K562 (cell line): ENCODE measurements at regions not wholly inside any gene's neighbourhood (a gene's known extent, or its start where the extent isn't known, plus 50 kb on each side); places are given as distances from the start of the nearest gene placed in this dataset.

Experiments used
- ATAC-seq: fragments of 200-7000 bp; cut with Tn5 transposase; 3 replicates; pipeline ENCODE4 v1.9.1; 2020; ENCODE audit warnings: moderate library complexity
- BruUV-seq: library from RNA; stranded (reverse); fragments of 400-500 nt; replicated peaks from 2 replicates; lab custom pipeline; 2021; lab: Mats Ljungman, UMichigan
- CTCF ChIA-PET: fragments of 300-600 bp; formaldehyde crosslinking; extraction: SDS; loops from one replicate; lab custom pipeline; 2021; ENCODE audit warnings: low intra/inter-chr PET ratio; lab: Yijun Ruan, JAX
- POLR2A ChIA-PET: fragments of 300-600, 350-650 bp; sonication (Branson Sonifier 250); formaldehyde crosslinking; extraction: SDS; loops from one replicate; lab custom pipeline; 2021; ENCODE audit warnings: antibody characterized with exemption, inconsistent platforms; lab: Yijun Ruan, JAX
- DNase-seq, 4 experiments: peaks; one replicate each; pipeline versions ENCODE4 v3.0.0 to v3.0.0-alpha.2; 2011 to 2018; ENCODE audit warnings: low spot score in 3 of 4, mixed read lengths in 3 of 4; ENCODE audit errors: extremely low read depth in 1 of 4
- FAIRE-seq: peaks from 2 replicates; lab custom pipeline; 2011; peaks lifted over from hg19 to GRCh38; lab: Jason Lieb, UNC
- H2AFZ ChIP-seq: 2 replicates; pipeline ENCODE4 v1.6.0; 2011; ENCODE audit warnings: low read depth, low read length, control low read depth, inconsistent platforms
- H3K27ac ChIP-seq: fragments of 200-600 bp; 3 replicates; pipeline ENCODE4 v1.8.0; 2011; ENCODE audit warnings: low read depth, mild to moderate bottlenecking, control low read depth, inconsistent platforms, low read length, moderate library complexity, mixed read lengths; ENCODE audit errors: extremely low read depth
- H3K27me3 ChIP-seq, 2 experiments: fragments of 300-600 bp in 1 of 2; 2 replicates in 1 of 2; 3 replicates in 1 of 2; pipeline versions ENCODE4 v1.6.0 to v1.8.0; 2011; ENCODE audit warnings: inconsistent platforms in 2 of 2, low read length in 2 of 2, mild to moderate bottlenecking in 1 of 2, mixed read lengths in 1 of 2, moderate library complexity in 1 of 2; ENCODE audit not compliant: control insufficient read depth in 2 of 2, insufficient read depth in 2 of 2
- H3K36me3 ChIP-seq: fragments of 300-600 bp; 3 replicates; pipeline ENCODE4 v1.8.0; 2011; ENCODE audit warnings: mild to moderate bottlenecking, low read length, inconsistent platforms; ENCODE audit not compliant: control insufficient read depth, insufficient read depth
- H3K4me1 ChIP-seq, 2 experiments: fragments of 200-600 bp in 1 of 2; replicated peaks in 1 of 2; 2 replicates in 1 of 2; 3 replicates in 1 of 2; pipeline versions ENCODE4 v1.5.1 to v1.8.0; 2011; ENCODE audit warnings: inconsistent platforms in 2 of 2, low read length in 2 of 2, mild to moderate bottlenecking in 1 of 2, mixed read lengths in 1 of 2, moderate library complexity in 1 of 2; ENCODE audit not compliant: control insufficient read depth in 2 of 2, insufficient read depth in 2 of 2
- H3K4me2 ChIP-seq: 2 replicates; pipeline ENCODE4 v1.6.1; 2011; ENCODE audit warnings: low read length, control low read depth, inconsistent platforms, mixed read lengths; ENCODE audit not compliant: insufficient read depth
- H3K4me3 ChIP-seq: fragments of 200-600 bp; sonication (generic), shearing (Covaris generic); 2 replicates; pipeline ENCODE4 v1.5.1; 2016; ENCODE audit warnings: control low read depth, inconsistent platforms
- H3K79me2 ChIP-seq: fragments of 200-600 bp; 3 replicates; pipeline ENCODE4 v1.8.0; 2011; ENCODE audit warnings: low read length, inconsistent platforms; ENCODE audit not compliant: control insufficient read depth, insufficient read depth
- H3K9ac ChIP-seq, 2 experiments: 2 replicates each; pipeline versions ENCODE4 v1.6.0 to v1.6.1; 2011; ENCODE audit warnings: low read depth in 2 of 2, low read length in 2 of 2, control low read depth in 1 of 2, inconsistent platforms in 1 of 2, mild to moderate bottlenecking in 1 of 2, mixed read lengths in 1 of 2; ENCODE audit not compliant: insufficient read depth in 1 of 2
- H3K9me1 ChIP-seq: one replicate; pipeline ENCODE4 v1.6.0; 2011; ENCODE audit warnings: inconsistent platforms, mild to moderate bottlenecking, low read length, moderate library complexity; ENCODE audit not compliant: control insufficient read depth, insufficient read depth
- H3K9me3 ChIP-seq: replicated peaks from 2 replicates; pipeline ENCODE4 v1.5.1; 2011; ENCODE audit warnings: low read depth, low read length, inconsistent platforms; ENCODE audit not compliant: control insufficient read depth, insufficient read depth
- H4K20me1 ChIP-seq: replicated peaks from 2 replicates; pipeline ENCODE4 v1.6.1; 2011; ENCODE audit warnings: low read length, inconsistent platforms, mixed read lengths; ENCODE audit not compliant: control insufficient read depth, insufficient read depth
- BDP1 ChIP-seq: IDR thresholded peaks from 3 replicates; pipeline ENCODE4 v1.6.1; 2011; ENCODE audit not compliant: insufficient read length, insufficient read depth
- CHD2 ChIP-seq: IDR thresholded peaks from 2 replicates; pipeline ENCODE4 v1.6.1; 2011; ENCODE audit warnings: low read depth, low read length
- DACH1 ChIP-seq: fragments of 450-650 bp; IDR thresholded peaks from 2 replicates; pipeline ENCODE4 v1.6.1; 2018; ENCODE audit not compliant: partially characterized antibody
- FOXP1 ChIP-seq: sonication (generic); formaldehyde crosslinking; IDR thresholded peaks from 2 replicates; pipeline ENCODE4 v1.8.0; 2022; ENCODE audit warnings: mild to moderate bottlenecking, missing genetic modification reagents
- LARP7 ChIP-seq: fragments of 450-650 bp; IDR thresholded peaks from 2 replicates; pipeline ENCODE4 v1.6.1; 2016
- NR4A1 ChIP-seq, 2 experiments: fragments of 250-450 bp in 1 of 2; fragments of 450-650 bp in 1 of 2; sonication (Bioruptor Pico) in 1 of 2; IDR thresholded peaks; 2 replicates each; pipeline versions ENCODE4 v1.4.0 to v1.6.1; 2016 to 2020; ENCODE audit warnings: mild to moderate bottlenecking in 2 of 2, missing compliant biosample characterization in 1 of 2, missing genetic modification characterization in 1 of 2, moderate library complexity in 1 of 2
- TSHZ1 ChIP-seq: fragments of 250-450 bp; sonication (Bioruptor Pico); IDR thresholded peaks from 2 replicates; pipeline ENCODE4 v1.4.0; 2020; ENCODE audit warnings: mild to moderate bottlenecking, moderate library complexity
- ZNF707 ChIP-seq: fragments of 250-450 bp; sonication (Bioruptor Pico); conservative IDR thresholded peaks from 2 replicates; pipeline ENCODE4 v1.8.0; 2022; ENCODE audit warnings: inconsistent platforms, mild to moderate bottlenecking, moderate library complexity
- in situ Hi-C: fragments of 300-500 bp; cut with MboI; formaldehyde crosslinking; loops from 4 replicates; pipeline ENCODE4 v1.15.0; 2018; ENCODE audit warnings: inconsistent platforms, mixed read lengths
- intact Hi-C: fragments of 100-400 bp; cut with micrococcal nuclease; formaldehyde crosslinking; loops from 2 replicates; pipeline ENCODE4 v1.14.2; 2022
- TF ChIP-seq, protein P1 (sequence below): sonication (generic); formaldehyde crosslinking; IDR thresholded peaks from 2 replicates; pipeline ENCODE4 v1.8.0; 2022; ENCODE audit warnings: mild to moderate bottlenecking, missing genetic modification reagents, borderline replicate concordance
- TF ChIP-seq, protein P2 (sequence below): fragments of 450-650 bp; IDR thresholded peaks from 2 replicates; pipeline ENCODE4 v1.6.1; 2016; ENCODE audit warnings: borderline replicate concordance
- TF ChIP-seq, protein P3 (sequence below): fragments of 450-650 bp; IDR thresholded peaks from 2 replicates; pipeline ENCODE4 v1.6.1; 2016; ENCODE audit warnings: low read depth, mild to moderate bottlenecking, moderate library complexity

GRCh38 chr3:148466980-148467740, 230.5 kb upstream of the AGTR1 start:
- Histone ChIP-seq H3K9ac (no peak overlapping the region), H3K9me3 (no peaks in the 10 kb centered on the region), H3K79me2 (no peaks in the 10 kb centered on the region), H3K4me3 (no peak overlapping the region), H4K20me1 (no peaks in the 10 kb centered on the region), H3K27ac (no peak overlapping the region), H3K4me1 (no peaks in the 10 kb centered on the region), H3K27me3 (no peaks in the 10 kb centered on the region), H3K9me1 (no peaks in the 10 kb centered on the region), H3K4me2 (no peak overlapping the region), H2AFZ (no peak overlapping the region), H3K36me3 (no peaks in the 10 kb centered on the region)
- no peak for ATAC-seq
- ChIA-PET CTCF (no interaction called here), POLR2A (no interaction called here)
- TF ChIP-seq, protein P1, sequence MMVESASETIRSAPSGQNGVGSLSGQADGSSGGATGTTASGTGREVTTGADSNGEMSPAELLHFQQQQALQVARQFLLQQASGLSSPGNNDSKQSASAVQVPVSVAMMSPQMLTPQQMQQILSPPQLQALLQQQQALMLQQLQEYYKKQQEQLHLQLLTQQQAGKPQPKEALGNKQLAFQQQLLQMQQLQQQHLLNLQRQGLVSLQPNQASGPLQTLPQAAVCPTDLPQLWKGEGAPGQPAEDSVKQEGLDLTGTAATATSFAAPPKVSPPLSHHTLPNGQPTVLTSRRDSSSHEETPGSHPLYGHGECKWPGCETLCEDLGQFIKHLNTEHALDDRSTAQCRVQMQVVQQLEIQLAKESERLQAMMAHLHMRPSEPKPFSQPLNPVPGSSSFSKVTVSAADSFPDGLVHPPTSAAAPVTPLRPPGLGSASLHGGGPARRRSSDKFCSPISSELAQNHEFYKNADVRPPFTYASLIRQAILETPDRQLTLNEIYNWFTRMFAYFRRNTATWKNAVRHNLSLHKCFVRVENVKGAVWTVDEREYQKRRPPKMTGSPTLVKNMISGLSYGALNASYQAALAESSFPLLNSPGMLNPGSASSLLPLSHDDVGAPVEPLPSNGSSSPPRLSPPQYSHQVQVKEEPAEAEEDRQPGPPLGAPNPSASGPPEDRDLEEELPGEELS, result no peak
- TF ChIP-seq FOXP1 (CRISPR knock-in tag), result no peak
- TF ChIP-seq NR4A1 (CRISPR knock-in tag; IDR thresholded peaks at IDR 0.05), result no peak
- no peak for TF ChIP-seq NR4A1 (tag; IDR thresholded peaks at IDR 0.05)
- TF ChIP-seq BDP1, result no peak
- TF ChIP-seq, protein P2, sequence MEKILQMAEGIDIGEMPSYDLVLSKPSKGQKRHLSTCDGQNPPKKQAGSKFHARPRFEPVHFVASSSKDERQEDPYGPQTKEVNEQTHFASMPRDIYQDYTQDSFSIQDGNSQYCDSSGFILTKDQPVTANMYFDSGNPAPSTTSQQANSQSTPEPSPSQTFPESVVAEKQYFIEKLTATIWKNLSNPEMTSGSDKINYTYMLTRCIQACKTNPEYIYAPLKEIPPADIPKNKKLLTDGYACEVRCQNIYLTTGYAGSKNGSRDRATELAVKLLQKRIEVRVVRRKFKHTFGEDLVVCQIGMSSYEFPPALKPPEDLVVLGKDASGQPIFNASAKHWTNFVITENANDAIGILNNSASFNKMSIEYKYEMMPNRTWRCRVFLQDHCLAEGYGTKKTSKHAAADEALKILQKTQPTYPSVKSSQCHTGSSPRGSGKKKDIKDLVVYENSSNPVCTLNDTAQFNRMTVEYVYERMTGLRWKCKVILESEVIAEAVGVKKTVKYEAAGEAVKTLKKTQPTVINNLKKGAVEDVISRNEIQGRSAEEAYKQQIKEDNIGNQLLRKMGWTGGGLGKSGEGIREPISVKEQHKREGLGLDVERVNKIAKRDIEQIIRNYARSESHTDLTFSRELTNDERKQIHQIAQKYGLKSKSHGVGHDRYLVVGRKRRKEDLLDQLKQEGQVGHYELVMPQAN, result no peak
- TF ChIP-seq CHD2, result no peak
- no peak for TF ChIP-seq TSHZ1 (CRISPR knock-in tag)
- TF ChIP-seq LARP7, result no peak
- TF ChIP-seq, protein P3, sequence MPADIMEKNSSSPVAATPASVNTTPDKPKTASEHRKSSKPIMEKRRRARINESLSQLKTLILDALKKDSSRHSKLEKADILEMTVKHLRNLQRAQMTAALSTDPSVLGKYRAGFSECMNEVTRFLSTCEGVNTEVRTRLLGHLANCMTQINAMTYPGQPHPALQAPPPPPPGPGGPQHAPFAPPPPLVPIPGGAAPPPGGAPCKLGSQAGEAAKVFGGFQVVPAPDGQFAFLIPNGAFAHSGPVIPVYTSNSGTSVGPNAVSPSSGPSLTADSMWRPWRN, result no peak
- TF ChIP-seq ZNF707 (CRISPR knock-in tag), result no peak
- TF ChIP-seq DACH1, result no peak
- FAIRE-seq, result no peak
- intact Hi-C loops, result no loop called here
- in situ Hi-C loops, result no loop called here
- DNase-seq, result no peak
- no TSS peak for BruUV-seq
